HepG2 (cell line): ENCODE measurements at regions not wholly inside any gene's neighbourhood (a gene's known extent, or its start where the extent isn't known, plus 50 kb on each side); places are given as distances from the start of the nearest gene placed in this dataset.

Experiments used
- ATAC-seq: fragments of 200-7000 bp; cut with Tn5 transposase; 3 replicates; pipeline ENCODE4 v1.9.1; 2020; ENCODE audit warnings: mild to moderate bottlenecking, moderate library complexity
- BruUV-seq: library from RNA; stranded (reverse); fragments of 400-500 nt; replicated peaks from 2 replicates; lab custom pipeline; 2021; lab: Mats Ljungman, UMichigan
- CTCF ChIA-PET: fragments of 300-600 bp; formaldehyde crosslinking; extraction: SDS; loops from one replicate; lab custom pipeline; 2021; ENCODE audit warnings: low total read pairs, inconsistent platforms, low intra/inter-chr PET ratio; lab: Yijun Ruan, JAX
- POLR2A ChIA-PET: fragments of 350-600 bp; sonication (Branson Sonifier 250); formaldehyde crosslinking; loops from one replicate; lab custom pipeline; 2020; ENCODE audit warnings: antibody characterized with exemption, inconsistent platforms; lab: Yijun Ruan, JAX
- DNase-seq: peaks from one replicate; pipeline ENCODE4 v3.0.0-alpha.2; 2015; ENCODE audit warnings: low spot score
- FAIRE-seq: peaks from 3 replicates; lab custom pipeline; 2011; peaks lifted over from hg19 to GRCh38; lab: Jason Lieb, UNC
- H2AFZ ChIP-seq: one replicate; pipeline ENCODE4 v1.6.1; 2011; ENCODE audit warnings: low read length, inconsistent platforms
- H3K27ac ChIP-seq: fragments of 300-600 bp; 3 replicates; pipeline ENCODE4 v1.8.0; 2011; ENCODE audit warnings: mixed run types, mild to moderate bottlenecking, mixed read lengths, low read length, inconsistent platforms; ENCODE audit not compliant: insufficient read depth; ENCODE audit errors: extremely low read length
- H3K27me3 ChIP-seq, 2 experiments: fragments of 200-600 bp in 1 of 2; 2 replicates in 1 of 2; 3 replicates in 1 of 2; pipeline versions ENCODE4 v1.6.0 to v1.8.0; 2011; ENCODE audit warnings: low read length in 2 of 2, mild to moderate bottlenecking in 2 of 2, moderate library complexity in 2 of 2, inconsistent platforms in 1 of 2; ENCODE audit not compliant: insufficient read depth in 2 of 2, control insufficient read depth in 1 of 2
- H3K36me3 ChIP-seq, 2 experiments: fragments of 200-600 bp in 1 of 2; replicated peaks in 1 of 2; 2 replicates in 1 of 2; 3 replicates in 1 of 2; pipeline versions ENCODE4 v1.5.1 to v1.8.0; 2011; ENCODE audit warnings: low read length in 2 of 2, inconsistent platforms in 1 of 2; ENCODE audit not compliant: insufficient read depth in 2 of 2, control insufficient read depth in 1 of 2
- H3K4me1 ChIP-seq: 2 replicates; pipeline ENCODE4 v1.5.1; 2012; ENCODE audit warnings: low read length, inconsistent platforms; ENCODE audit not compliant: insufficient read depth
- H3K4me2 ChIP-seq: 2 replicates; pipeline ENCODE4 v1.6.0; 2011; ENCODE audit warnings: low read depth, low read length, inconsistent platforms
- H3K4me3 ChIP-seq, 3 experiments: fragments of 200-600 bp in 1 of 3; sonication (generic), shearing (Covaris generic) in 1 of 3; replicated peaks in 1 of 3; 2 replicates each; pipeline ENCODE4 v1.5.1; 2011 to 2016; ENCODE audit warnings: low read length in 3 of 3, inconsistent platforms in 2 of 3, low read depth in 2 of 3, mild to moderate bottlenecking in 2 of 3, control low read depth in 1 of 3, mixed read lengths in 1 of 3; ENCODE audit not compliant: insufficient read depth in 1 of 3
- H3K79me2 ChIP-seq: one replicate; pipeline ENCODE4 v1.6.1; 2011; ENCODE audit warnings: low read length, inconsistent platforms; ENCODE audit not compliant: insufficient read depth
- H3K9ac ChIP-seq: 2 replicates; pipeline ENCODE4 v1.6.0; 2011; ENCODE audit warnings: mild to moderate bottlenecking, low read depth, low read length, inconsistent platforms; ENCODE audit not compliant: insufficient read depth
- H3K9me3 ChIP-seq: 2 replicates; pipeline ENCODE4 v1.5.1; 2012; ENCODE audit warnings: mild to moderate bottlenecking, low read length
- H4K20me1 ChIP-seq: 2 replicates; pipeline ENCODE4 v1.6.0; 2011; ENCODE audit warnings: inconsistent platforms, mild to moderate bottlenecking, low read length, moderate library complexity; ENCODE audit not compliant: insufficient read depth
- AHDC1 ChIP-seq: sonication (generic); formaldehyde crosslinking; IDR thresholded peaks from 2 replicates; pipeline ENCODE4 v1.5.1; 2020; ENCODE audit warnings: mild to moderate bottlenecking, missing genetic modification reagents, borderline replicate concordance
- CEBPG ChIP-seq: IDR thresholded peaks from 2 replicates; pipeline ENCODE4 v1.6.1; 2016
- CENPT ChIP-seq: sonication (generic); formaldehyde crosslinking; IDR thresholded peaks from 2 replicates; pipeline ENCODE4 v1.8.0; 2022; ENCODE audit warnings: low read depth, mild to moderate bottlenecking, moderate library complexity, missing genetic modification reagents
- CHD4 ChIP-seq: fragments of 200-600 bp; sonication (generic); IDR thresholded peaks from 2 replicates; pipeline ENCODE4 v1.7.0; 2017; ENCODE audit warnings: mild to moderate bottlenecking, low read length, borderline replicate concordance
- FOXP4 ChIP-seq: sonication (generic); formaldehyde crosslinking; IDR thresholded peaks from 2 replicates; pipeline ENCODE4 v1.4.0; 2020; ENCODE audit warnings: missing genetic modification reagents
- PRDM10 ChIP-seq: sonication (generic); formaldehyde crosslinking; IDR thresholded peaks from 2 replicates; pipeline ENCODE4 v1.4.0; 2020; ENCODE audit warnings: low read depth, missing genetic modification reagents
- RNF2 ChIP-seq: fragments of 450-650 bp; conservative IDR thresholded peaks from 2 replicates; pipeline ENCODE4 v1.6.1; 2016; ENCODE audit warnings: low read depth
- ZFYVE20 ChIP-seq: sonication (generic); formaldehyde crosslinking; IDR thresholded peaks from 2 replicates; pipeline ENCODE4 v1.8.0; 2023; ENCODE audit warnings: low read depth, mild to moderate bottlenecking, moderate library complexity, missing genetic modification reagents, borderline replicate concordance
- ZNF3 ChIP-seq: IDR thresholded peaks from 2 replicates; pipeline ENCODE4 v1.7.0; 2017; ENCODE audit warnings: inconsistent platforms
- ZNF570 ChIP-seq: sonication (generic); formaldehyde crosslinking; IDR thresholded peaks from 2 replicates; pipeline ENCODE4 v1.4.0; 2020; ENCODE audit warnings: mild to moderate bottlenecking, missing genetic modification reagents, borderline replicate concordance
- ZNF775 ChIP-seq: sonication (generic); formaldehyde crosslinking; IDR thresholded peaks from 2 replicates; pipeline ENCODE4 v1.4.0; 2020; ENCODE audit warnings: missing genetic modification reagents, mild to moderate bottlenecking, moderate library complexity, borderline replicate concordance
- ZNF782 ChIP-seq: sonication (generic); formaldehyde crosslinking; IDR thresholded peaks from 2 replicates; pipeline ENCODE4 v1.4.0; 2020; ENCODE audit warnings: missing genetic modification reagents, mild to moderate bottlenecking, borderline replicate concordance
- ZSCAN29 ChIP-seq: sonication (generic); formaldehyde crosslinking; conservative IDR thresholded peaks from 2 replicates; pipeline ENCODE4 v1.4.0; 2020; ENCODE audit warnings: mild to moderate bottlenecking, missing genetic modification reagents
- WGBS: methylation state at CpG from one replicate; pipeline ENCODE4 v1.1.6; 2017; ENCODE audit warnings: low lambda C conversion rate; 5-methylcytosine and 5-hydroxymethylcytosine counted together
- in situ Hi-C: cut with HindIII; loops from 2 replicates; pipeline ENCODE4 v1.10.0; 2017; ENCODE audit warnings: low pct_unique_long_range_greater_than_20kb; ENCODE audit not compliant: extremely low pct_ligation_motif_present
- intact Hi-C: fragments of 100-400 bp; cut with micrococcal nuclease; formaldehyde crosslinking; loops from one replicate; pipeline ENCODE4 v1.10.0; 2022; ENCODE audit not compliant: unreplicated experiment
- TF ChIP-seq, protein P1 (sequence below): IDR thresholded peaks from 2 replicates; pipeline ENCODE4 v1.6.1; 2016

- no peak for ATAC-seq
- no peak overlapping the region for H3K4me2 ChIP-seq
- in situ Hi-C loops (no loop called here), intact Hi-C loops (no loop called here)
- H4K20me1 ChIP-seq, result no peaks in the 10 kb centered on the region
- BruUV-seq, result no TSS peak
- H3K4me3 ChIP-seq, result no peak overlapping the region
- H3K36me3 ChIP-seq, result no peaks in the 10 kb centered on the region
- H3K27ac ChIP-seq, result no peak overlapping the region
- 0% methylated on average over 3 of the region's 3 CpGs for WGBS
- ChIA-PET CTCF (no interaction called here), POLR2A (no interaction called here)
- H3K9me3 ChIP-seq, result no peaks in the 10 kb centered on the region
- DNase-seq, result no peak
- no peak overlapping the region for H2AFZ ChIP-seq
- H3K79me2 ChIP-seq, result no peaks in the 10 kb centered on the region
- H3K9ac ChIP-seq, result no peak overlapping the region
- no peaks in the 10 kb centered on the region for H3K27me3 ChIP-seq
- FAIRE-seq, result no peak
- H3K4me1 ChIP-seq, result no peaks in the 10 kb centered on the region
- TF ChIP-seq ZNF570 (no peak), CENPT (CRISPR knock-in tag) (no peak), AHDC1 (CRISPR knock-in tag) (no peak), ZNF3 (CRISPR knock-in tag) (no peak), ZNF775 (CRISPR knock-in tag) (no peak), CEBPG (CRISPR knock-in tag) (no peak), CHD4 (no peak), ZNF782 (CRISPR knock-in tag) (no peak), FOXP4 (CRISPR knock-in tag) (no peak), ZFYVE20 (CRISPR knock-in tag) (no peak), PRDM10 (CRISPR knock-in tag) (no peak), ZSCAN29 (no peak), RNF2 (no peak)
- TF ChIP-seq, protein P1, sequence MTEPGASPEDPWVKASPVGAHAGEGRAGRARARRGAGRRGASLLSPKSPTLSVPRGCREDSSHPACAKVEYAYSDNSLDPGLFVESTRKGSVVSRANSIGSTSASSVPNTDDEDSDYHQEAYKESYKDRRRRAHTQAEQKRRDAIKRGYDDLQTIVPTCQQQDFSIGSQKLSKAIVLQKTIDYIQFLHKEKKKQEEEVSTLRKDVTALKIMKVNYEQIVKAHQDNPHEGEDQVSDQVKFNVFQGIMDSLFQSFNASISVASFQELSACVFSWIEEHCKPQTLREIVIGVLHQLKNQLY (CRISPR knock-in tag), result no peak
These were observed 1183.9 kb downstream of the RPA4 start for GRCh38 chrX:98067611-98068010.
